GM19324 (cell line): ENCODE measurements at regions not wholly inside any gene's neighbourhood (a gene's known extent, or its start where the extent isn't known, plus 50 kb on each side); places are given as distances from the start of the nearest gene placed in this dataset.

ENCODE experiments used
- ATAC-seq: cut with Tn5 transposase; IDR thresholded peaks from one replicate; pipeline ENCODE4 v1.9.1; 2021; ENCODE audit warnings: mild to moderate bottlenecking, moderate library complexity; ENCODE audit not compliant: unreplicated experiment, low FRiP score

DNA sequence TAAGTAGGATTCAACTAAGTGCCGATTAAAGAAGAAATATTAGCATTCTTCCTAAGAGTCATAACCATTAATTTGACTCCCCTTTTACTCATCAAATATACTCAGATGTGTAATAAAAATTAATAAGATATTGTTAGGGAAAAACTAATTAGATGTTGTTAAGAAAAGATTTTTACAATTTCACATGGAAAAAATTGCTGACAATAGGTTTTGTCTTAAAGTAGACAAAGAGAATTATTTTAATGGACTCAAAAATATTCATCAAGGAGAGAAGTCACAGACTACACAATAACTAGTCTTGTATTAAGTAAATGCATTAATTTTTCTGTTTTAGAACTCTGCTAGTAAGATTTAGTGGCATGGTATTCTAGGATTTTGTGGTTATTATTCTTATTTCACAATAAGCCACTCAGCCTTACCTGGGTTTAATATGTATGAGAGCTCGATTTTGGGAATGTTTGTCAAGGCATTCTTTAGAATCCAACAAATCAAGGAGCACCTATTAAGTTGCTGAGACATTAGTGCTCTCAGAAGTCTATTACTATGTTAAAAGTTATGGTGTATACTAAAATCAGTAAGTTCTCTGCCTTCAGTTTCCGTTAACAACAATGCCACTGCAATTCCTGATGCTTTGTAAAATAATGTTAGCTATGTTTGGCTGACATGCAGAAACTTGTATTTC is 110.2 kb upstream of the UGT8 start:
- no peak for ATAC-seq

DNA sequence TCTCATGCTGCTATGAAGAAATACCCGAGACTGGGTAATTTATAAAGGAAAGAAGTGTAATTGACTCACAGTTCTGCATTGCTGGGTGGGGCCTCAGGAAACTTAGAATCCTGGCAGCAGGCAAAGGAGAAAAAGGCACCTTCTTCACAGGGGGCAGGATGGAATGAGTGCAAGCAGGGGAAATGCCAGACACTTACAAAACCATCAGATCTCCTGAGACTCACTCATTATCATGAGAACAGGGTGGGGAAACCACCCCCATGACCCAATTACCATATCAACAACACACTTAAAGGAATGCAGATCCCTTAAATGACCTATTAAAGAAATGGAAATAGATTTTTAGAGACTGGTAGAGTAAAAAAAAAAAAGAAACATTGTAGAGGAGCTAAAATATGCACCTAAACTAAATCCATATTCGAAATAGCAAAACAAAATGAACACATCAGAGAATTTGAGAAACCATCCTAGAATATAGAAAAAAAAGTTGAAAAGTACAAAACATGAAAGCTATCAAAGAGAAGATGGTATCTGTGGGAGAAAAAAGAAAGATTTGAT is 104.3 kb upstream of the UGT8 start:
- ATAC-seq, result no peak

DNA sequence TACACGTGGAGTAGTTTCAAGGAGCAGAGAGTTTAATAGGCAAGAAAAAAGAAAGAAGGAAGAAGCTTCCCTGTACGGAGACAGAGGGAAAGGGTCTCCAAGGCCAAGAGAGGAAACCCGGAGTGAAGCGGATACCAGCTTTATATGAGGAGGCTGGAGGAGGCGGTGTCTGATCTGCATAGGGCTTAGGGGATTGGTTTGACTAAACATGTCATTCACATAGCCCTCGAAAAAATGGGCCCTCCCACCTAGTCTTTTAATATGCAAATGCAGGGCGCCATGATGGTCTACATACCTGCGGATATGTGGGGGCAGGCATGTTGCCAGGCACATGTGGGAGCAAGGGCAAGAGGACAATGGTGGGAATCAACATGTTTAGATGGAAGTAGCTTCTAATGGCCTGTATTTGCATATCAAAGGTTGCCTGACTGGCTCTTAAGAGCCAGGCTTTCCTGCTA is 103.1 kb upstream of the UGT8 start:
- no peak for ATAC-seq

DNA sequence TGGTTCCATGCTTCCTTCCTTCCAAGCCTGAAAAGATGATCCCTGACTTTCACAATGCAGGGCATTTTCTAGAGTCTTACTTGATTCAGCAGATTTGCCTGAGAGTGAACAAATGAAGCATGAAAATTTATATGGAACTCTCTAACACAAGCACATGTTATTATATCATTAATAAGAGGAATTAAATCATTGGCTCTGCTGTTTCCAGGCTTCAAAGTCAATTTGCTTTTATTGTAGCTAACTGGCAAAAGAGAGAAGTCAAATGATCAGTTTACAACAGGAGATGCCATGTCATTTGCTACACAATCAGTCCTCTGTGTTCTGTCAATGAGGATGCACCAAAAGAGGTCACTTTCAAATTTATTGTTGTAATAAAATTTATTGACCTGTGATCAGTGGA is 101.5 kb upstream of the UGT8 start:
- ATAC-seq, result no peak

DNA sequence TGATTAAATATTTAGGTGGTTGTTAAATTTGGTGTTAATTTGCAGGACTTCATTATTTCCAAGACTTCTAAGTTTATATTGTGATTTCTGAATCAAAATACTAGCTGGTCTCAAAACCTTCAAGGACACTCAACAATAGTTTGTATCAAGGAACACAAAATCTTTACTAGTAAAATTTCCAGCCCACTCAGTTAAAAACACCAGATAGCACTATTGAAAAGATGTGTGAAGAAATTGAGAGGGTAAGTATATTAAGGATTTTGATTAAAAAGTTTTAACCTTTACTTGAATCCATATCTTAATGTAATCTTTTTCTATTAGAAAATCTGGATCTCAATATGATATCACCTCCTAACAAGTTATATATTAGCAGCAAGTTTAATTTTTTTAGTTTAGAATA is 89.3 kb upstream of the UGT8 start:
- ATAC-seq, result no peak

DNA sequence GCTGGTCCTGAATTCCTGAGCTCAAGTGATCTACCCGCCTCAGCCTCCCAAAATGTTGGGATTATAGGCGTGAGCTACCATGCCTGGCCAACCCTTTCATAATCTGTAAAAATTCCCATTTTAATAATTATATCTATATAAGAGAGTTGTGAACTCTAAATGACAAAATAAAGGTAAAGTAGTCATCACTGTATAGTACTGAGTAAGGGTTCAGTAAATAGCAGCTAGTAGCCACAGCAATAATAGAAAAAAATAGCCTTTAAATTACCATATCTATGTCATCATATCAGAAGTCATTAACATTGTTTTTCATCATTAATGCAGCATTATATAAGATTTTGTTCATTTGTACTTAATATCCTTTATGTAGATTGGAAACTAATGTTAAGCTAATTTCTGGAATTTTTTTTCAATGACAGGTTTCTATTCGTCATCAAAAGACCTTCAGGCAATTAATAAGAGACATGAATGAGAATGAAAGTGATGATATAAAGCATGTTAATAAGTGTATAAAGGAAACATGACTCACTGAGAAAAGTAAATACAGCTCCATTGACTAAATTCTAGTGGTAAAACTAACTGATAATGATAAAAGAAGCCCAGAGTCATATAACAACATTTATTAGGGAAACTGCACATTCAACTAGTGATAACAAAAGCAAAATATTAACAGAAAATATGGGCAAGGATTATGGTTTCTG is 85.9 kb upstream of the UGT8 start:
- no peak for ATAC-seq

DNA sequence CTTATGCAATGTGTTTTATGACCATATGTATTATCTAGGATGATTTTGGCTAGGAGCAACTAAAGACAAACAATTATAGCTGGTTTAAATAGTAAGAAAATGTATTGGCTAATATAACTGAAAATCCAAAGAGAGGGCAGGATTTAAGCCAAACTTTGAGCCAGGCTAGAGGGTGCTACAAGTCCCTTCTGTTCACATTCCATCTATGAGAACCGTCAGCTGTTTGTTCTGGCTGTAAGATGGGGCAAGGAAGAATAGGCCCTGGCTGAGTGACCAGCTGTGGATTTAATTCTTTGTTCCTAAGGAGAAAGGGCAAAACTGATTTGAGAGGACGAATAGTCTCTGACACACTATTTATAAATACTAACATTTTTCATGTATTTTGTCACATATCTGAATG is 79.2 kb upstream of the UGT8 start:
- ATAC-seq, result no peak

DNA sequence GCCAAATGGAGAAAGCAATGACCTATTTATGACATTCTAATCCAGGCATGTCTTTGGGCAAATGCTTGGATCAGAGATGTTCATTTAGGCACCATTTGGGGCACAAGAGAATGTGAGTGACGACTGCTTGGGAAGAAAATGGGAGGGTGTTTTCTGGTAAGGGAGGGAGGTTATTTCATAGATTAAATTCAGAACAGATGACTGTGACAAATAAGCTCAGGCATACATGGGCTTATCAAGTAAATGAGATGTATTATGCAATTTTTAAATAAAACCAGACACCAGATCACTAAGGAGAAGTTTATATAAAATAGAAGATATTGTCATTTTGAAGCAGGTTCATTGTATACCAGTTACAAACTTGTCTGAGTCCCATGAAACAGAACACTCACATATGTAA is 71.4 kb upstream of the UGT8 start:
- ATAC-seq, result no peak

DNA sequence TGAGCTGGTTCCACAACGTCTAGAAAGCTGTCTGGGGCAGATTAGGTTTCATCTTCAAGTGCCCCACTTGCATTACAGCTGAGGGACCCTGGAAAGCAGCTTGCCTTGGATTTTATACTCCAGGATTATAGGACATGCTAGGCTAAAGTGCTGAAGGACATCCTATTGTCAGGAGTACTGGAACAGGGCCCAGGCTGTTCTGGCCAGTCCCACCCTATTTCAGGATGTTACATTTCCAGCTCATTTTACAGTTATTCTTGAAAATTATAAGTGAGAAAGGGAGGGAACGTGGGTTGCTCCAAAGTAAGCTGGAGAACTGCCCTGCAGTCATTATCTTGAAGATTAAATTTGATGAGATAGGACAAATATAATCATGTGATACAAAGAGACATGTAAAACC is 71.0 kb upstream of the UGT8 start:
- no peak for ATAC-seq

DNA sequence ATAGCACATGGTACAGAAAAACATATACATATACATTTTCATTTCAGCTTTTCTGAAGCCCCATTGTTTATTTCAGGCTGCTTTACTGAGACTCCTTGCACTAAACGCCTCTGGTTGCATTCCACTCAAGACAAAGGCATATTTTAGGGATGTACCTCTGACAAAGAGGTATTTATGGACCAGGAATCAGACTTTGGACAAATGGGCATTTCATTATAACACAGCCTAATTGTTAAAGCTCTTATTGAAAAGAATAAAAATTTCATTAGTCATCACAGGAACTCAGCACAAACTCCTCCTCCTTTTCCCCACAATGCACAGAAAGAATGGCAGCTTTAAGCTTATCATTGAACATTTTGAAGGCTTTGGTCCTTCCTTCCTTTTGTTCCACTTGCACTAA is 62.9 kb upstream of the UGT8 start:
- ATAC-seq, result no peak

DNA sequence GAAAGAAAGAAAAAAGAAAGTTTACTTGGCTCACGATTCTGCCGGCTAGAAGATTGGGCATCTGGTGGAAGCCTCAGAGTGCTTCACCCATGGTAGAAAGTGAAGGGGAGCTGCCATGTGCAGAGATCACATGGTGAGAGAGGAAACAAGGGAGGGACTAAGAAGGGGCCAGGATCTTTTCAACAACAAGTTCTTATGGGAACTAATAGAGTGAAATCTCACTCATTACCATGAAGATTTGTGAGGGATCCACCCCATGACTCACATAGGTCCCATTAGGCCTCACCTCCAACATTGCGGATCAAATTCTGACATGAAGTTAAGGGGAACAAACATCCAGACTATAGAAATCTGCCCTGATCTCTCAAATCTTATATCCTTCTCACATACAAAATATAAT is 61.3 kb upstream of the UGT8 start:
- ATAC-seq, result no peak

DNA sequence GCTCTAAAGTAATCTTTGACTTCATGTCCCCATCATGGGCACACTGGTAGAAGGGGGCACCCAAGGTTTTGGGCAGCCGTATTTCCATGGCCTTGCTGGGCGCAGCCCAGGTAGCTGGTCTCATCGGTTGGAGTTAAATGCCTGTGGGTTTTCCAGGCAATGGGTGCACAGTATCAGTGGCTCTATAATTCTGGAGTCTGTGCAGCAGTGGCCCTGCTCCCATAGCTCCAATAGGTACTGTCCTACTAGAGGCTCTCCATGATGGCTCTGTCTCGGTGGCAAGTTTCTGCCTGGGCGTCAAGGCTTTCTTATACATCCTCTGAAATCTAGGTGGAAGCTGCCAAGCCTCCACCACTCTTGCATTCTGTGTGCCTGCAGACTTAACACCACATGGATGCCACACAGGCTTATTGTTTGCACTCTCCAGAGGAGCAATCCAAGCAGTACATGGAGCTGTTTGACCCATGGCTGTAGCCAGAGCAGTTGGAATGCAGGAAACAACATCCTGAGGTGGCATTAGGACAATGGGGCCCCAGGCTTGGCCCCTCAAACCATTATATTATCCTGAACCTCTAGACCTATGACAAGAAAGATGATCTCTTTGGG is 60.5 kb upstream of the UGT8 start:
- ATAC-seq, result no peak

DNA sequence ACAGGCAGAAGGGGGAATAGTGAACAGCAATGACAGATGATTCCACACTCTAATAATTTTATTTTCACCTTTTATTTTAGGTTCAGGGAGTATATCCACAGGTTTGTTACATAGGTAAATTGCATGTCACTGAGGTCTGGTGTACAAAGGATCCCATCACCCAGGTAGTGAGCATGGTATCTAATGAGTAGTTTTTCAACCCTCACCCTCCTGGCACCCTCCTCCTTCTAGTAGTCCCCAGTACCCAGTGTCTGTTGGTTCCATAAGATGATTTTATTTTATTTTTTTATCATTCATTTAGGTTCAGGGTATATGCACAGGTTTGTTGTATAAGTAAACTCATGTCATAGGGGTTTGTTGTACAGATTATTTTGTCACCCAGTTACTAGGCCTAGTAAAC is 58.6 kb upstream of the UGT8 start:
- ATAC-seq, result no peak

DNA sequence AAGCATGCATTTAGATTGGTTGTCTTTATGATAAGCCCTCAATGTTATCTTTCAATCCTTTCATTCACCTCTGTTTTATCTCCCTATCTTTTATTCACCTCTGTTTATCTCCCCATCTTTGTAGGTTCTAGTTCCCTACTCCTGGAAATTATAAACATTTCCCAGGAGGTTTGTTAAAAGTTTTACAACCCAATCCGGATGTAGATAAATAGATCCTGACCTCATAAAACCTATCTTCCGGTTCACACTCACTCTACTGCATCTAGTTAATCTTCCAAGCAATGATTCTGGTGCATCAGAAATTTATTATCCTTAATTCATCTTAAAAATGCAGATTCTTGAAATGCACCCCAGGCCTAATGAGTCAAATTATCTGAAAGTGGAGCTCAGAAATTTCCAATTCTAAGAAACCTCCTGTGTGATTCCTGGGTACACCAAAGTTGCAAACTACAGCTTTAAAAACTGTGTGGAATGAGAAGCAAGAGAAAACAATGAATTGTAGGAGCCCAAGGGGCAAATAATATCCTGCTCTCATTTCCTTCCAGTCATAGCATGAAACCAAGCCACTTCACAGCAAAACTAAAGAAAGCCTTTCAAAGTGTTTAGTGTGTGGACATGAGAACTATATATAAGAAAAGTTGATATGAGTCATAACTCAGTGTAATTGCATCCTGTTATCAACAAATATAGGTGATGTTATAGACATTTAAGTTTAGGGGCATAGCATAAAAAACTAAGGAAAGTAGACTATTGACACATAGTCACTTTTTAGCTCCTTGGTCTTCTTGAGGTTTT is 51.1 kb upstream of the UGT8 start:
- no peak for ATAC-seq
